SKM-1 (cell line): ENCODE measurements at regions not wholly inside any gene's neighbourhood (a gene's known extent, or its start where the extent isn't known, plus 50 kb on each side); places are given as distances from the start of the nearest gene placed in this dataset.

Source experiments
- DNase-seq: peaks from one replicate; lab custom pipeline; 2025; ENCODE audit not compliant: unreplicated experiment; lab: John Stamatoyannopoulos, UW

DNA sequence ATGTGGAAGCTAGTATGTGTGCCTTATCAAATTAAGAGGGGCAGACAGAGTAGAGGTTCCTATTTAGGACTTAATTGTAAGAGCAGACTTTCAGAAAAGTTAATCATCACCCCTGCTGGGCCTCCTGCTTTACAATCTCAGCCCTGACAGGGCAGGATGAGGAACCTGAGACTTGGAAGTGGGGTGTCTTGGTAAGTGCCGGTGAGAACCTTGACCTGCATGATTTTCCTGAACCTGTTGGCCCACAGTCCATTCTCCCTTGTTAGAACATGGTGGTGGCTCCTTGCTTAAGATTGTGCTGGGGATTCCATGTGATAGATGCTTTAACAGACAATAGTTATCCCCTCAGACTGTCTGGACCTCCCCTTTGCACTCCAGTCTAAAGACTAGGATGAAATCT, 141.7 kb upstream of the TMEM72 start:
- DNase-seq: no peak

DNA sequence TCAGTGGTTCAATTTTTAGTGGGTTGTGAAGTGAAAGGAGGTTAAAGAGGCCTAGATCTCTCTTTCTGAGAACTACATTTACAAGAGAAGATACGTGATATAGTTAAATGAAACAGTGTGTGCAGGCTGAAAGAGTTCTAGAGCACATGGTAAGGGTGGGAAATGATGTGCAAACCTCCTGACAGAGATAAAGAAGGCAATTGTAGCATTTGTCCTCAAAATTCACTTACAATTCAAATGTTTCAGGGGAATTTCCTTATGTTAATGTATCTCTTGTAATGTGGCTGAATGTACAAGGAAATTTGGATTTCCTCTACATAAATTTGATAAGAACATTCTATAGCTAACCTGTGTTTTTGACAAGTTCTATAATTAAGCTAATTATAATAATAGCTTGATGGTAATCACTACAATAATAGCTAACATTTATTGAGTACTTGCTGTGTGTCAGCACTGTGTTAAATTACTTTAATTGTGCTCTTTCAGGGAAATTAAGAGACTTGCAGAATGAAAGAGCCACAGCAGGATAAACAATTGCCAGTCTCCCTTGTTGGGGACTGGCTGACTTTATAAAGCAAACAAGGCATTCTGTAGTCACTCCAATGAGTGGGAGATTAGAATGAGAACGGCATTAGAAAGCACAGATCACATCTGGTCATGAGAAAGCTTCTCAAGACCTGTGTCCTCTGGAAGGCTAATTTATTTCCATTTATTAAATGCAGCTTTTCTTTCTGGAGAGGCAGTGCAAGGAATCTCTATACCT, 139.7 kb upstream of the TMEM72 start:
- no peak for DNase-seq

DNA sequence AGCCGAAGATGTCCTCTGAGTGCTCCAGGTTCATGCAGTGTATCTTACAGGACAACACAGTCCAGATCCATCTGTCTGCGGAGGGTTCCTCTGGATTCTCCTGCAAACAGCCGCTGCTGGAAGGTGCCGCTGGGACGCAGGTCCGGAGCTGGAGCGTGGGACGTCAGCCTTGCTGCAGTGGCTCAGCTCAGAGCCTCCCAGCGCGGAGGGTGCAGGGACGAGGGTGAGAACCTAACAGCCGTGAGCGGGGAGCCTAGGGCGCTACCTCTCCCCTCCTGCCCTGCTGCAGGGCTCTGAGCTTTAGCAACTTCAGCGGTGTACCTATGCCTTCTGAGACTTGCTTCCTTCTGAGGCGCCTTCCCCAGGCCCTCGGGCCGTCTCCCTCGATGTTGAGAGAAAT, 137.6 kb upstream of the TMEM72 start:
- no peak for DNase-seq

DNA sequence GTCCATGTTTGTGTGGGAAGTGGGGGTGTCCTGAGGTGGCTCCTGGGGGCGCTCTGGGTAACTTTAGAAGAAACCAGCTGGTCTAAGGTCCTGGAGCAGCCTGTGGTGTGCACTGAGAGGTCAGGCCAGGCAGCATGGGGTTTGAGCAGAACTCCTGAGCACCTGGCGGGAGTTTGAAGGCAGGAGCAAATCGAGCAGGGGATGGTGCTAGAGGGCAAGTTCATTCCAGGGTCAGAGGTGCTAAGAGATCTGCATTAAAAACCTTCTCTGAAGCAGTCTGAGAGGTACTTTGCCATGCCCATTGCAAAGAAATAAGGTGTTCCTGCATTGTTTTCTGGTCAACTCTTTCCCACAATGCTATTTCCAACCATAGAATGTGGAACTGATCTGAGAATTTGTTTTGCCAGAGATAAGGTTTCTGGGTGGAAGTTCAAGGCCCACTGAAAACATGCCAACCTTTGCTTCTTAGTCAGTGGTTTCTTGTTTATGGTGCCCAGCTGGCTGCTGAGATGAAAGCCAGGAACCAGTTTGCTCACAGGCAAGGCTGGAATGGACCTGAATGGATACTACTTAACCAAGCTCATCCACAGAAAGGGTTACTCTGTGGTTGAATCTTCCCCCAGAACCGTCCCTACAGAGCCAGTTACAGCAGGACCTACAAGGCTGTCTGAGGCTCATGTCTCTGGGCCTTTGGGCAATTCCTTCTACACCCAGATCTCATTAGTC, 136.3 kb upstream of the TMEM72 start:
- DNase-seq: no peak

DNA sequence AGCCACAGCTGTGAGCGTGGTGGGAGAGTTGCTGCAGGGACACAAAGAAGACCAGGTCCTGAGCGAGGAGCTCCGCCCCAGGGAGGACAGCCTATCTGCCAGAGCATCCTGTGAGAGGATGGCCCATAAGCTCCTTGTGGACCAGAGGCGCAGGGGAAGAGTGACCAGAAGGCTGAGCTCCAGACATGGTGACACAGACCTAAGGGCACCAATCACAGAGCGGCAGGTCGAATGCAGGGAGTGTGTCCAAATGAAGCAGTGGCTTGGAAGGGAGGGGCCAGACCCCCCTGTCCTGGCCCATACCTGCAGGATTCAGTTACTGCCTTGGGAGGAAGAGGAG, 135.8 kb upstream of the TMEM72 start:
- no peak for DNase-seq

- no peak for DNase-seq
Observed at GRCh38 chr10:44776181-44776580, 135.0 kb upstream of the TMEM72 start.

DNA sequence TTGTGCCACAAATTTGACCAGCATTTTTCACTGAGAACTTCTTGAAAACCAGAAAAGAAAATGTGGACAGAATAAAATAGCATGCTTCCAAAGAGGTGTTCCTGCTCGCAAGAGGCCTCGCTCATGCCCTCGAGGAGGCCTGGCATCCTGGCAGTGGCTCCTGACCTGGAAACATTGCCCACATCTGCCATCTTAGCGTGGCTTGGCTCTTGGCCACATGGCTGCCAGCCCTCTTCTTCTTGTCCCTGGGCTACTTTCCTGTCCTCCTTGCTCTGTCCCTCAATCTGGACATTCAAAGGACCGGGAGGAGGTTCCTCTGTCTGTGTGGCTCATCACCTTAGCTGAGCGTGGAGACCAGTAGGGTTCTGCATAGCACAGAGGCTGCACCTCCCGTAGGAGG, 131.6 kb upstream of the TMEM72 start:
- no peak for DNase-seq

DNA sequence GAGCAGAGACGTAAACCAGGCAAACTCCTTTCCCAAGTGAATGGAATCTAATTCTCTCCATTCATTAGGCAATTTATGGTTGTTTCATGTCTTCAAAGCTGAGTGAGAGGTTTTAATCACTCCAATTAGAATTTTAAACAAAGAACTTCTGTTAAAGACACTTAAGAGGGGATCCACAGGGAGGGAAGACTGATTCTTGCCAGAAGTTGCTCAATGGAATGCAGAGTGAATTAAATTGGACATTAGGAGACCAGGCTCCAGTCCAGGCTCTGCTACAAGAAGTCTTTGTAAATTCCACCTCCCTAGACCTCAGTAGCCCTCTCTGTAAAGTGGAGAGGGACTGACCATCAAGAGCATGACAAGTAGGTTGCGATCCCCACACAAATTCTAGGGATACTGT, 130.7 kb upstream of the TMEM72 start:
- no peak for DNase-seq

DNA sequence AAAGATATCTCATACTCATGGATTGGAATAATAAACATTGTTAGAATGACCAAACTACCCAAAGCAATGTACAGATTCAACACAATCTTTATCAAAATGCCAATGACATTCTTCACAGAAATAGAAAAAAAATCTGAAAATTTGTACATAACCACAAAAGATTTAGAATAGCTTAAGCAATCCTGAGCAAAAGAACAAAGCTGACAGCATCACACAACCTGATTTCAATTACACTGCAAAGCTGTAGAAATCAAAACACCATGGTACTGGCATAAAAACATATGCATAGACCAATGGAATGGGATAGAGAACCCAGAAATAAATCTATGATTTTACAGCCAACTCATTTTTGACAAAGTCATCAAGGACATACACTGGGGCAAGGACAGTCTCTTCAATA, 130.0 kb upstream of the TMEM72 start:
- DNase-seq: no peak

GRCh38 chr10:44786286-44786850, 124.8 kb upstream of the TMEM72 start:
- DNase-seq: no peak

- DNase-seq: no peak
Observed at GRCh38 chr10:44787480-44788075, 123.6 kb upstream of the TMEM72 start.

- no peak for DNase-seq
Observed at GRCh38 chr10:44788147-44789129, 122.7 kb upstream of the TMEM72 start.

DNA sequence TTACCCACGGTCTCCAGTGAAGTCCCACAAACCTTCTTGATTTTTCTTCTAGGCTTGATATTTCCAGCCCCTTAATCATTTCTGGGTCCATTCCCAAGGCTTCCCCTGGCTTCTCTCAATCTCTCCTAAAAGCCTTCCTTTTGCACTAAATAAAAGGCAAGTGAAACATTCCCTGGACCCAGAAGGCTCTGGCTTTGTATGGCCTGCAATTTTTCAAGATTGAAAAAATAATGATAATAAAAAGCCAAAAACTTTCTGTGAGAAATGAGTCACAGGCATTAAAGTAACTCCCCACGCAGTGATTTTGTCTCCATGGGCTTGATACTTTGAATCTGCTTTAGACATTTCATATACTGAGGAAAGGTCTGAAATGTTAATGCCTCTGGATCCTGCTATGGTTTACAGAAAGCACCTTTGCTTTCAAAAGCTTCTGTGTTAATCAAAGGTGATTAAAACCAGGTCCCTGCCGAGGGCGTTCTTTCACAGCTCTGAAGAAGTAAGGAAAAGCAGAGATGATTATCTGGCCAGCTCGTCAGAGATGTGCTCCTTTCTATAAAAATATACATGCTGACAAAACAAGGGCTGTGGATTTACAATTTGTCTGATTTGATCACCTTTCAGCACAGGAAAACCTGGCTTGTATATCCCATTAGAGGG, 118.9 kb upstream of the TMEM72 start:
- DNase-seq: no peak

GRCh38 chr10:44799966-44800365, 111.2 kb upstream of the TMEM72 start:
- no peak for DNase-seq

- no peak for DNase-seq
Observed at GRCh38 chr10:44801383-44802327, 109.5 kb upstream of the TMEM72 start.

- no peak for DNase-seq
Observed at GRCh38 chr10:44803862-44804261, 107.3 kb upstream of the TMEM72 start.

- DNase-seq: no peak
Observed at GRCh38 chr10:44804661-44805060, 106.5 kb upstream of the TMEM72 start.

DNA sequence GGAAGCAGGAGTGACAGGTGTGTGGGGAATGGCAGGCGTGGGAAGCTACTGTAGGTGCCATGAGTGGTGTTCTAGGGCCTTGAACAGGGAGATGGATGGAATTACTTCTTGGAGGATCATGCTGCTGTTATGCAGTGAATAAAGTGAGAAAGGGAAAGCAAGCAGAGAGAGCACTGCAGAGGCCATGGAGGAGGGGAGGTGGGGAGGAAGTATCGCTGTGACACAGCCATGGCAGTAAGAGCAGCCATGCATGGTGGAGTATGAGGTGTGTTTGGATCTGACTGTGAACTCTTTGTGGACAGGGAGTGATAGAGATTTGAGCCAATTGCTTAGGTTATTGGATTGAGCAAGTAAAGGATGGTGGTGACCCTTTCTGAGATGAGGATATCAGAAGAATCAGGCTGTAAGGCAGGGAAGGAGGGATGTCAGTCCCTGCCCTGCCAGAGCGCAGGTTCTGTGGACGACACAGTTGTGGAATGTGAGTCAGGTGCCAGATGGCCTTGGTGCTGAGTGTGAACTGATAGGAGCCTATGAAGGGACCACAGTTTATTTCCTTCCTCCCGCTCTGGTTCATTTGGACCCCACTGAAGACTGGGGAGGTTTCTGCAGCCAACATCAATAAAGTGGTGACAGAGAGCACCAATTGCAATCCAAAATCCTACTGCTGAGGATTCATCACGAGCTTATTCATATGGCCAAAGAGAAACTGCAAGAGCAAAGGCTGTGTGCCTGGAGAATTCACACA, 105.5 kb upstream of the TMEM72 start:
- no peak for DNase-seq

DNA sequence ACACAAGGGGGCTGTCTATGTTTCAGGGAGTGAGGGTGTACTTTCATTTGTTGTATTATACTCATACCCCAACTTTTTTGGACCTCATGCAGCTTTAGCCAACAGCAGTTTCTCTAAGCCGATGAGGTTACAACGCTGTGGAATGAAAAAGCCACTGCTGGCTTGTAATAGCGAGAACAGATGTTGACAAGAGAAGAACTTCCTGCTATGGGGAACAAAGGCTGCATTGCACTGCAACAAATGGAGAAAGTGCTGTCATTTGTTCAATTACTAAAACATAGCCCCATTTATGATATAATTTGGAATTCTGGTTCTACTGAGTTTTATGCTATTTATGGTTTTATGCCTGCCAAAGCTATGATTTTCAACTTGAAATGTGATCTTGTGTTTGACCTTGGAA, 104.2 kb upstream of the TMEM72 start:
- DNase-seq: no peak
